ENCODE measurements at regions not wholly inside any gene's neighbourhood (a gene's known extent, or its start where the extent isn't known, plus 50 kb on each side); places are given as distances from the start of the nearest gene placed in this dataset.

DNA sequence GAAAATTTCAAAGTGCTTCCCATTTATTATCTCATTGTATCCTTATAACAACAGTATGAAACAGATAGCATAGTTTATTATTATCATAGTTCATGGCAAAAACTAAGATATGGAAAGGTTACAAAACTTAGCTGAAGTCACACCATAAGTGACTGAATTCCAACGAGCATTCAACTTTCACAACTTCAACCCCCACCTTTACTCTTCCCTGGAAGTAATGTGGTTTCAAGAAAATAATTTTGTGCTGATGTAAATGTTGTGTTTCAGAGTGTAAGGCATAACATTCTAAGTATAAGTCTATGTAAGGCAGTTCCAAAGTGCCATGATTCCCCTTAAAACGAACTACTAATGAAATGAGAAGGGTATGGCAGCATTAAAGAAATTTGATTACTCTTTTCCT lies 454.5 kb downstream of the BCAT1 start:
- H3K9me3 ChIP-seq (ENCODE audit: control insufficient read depth, low read depth, low read length) = no peaks in the 10 kb centered on the region
- no peaks in the 10 kb centered on the region for H3K27me3 ChIP-seq (ENCODE audit: control insufficient read depth, insufficient read depth, low read length)
- no peaks in the 10 kb centered on the region for H3K36me3 ChIP-seq (ENCODE audit: control insufficient read depth, insufficient read depth, low read length)
- no peaks in the 10 kb centered on the region for H3K4me1 ChIP-seq (ENCODE audit: control insufficient read depth, insufficient read depth, low read length)
- no peak overlapping the region for H3K27ac ChIP-seq (ENCODE audit: low read length)
- 80% methylated on average over 1 of the region's 2 CpGs for WGBS (ENCODE audit: insufficient coverage, low lambda C conversion rate)
- H3K4me3 ChIP-seq (ENCODE audit: low read length) = no peak overlapping the region
- no peak for DNase-seq

DNA sequence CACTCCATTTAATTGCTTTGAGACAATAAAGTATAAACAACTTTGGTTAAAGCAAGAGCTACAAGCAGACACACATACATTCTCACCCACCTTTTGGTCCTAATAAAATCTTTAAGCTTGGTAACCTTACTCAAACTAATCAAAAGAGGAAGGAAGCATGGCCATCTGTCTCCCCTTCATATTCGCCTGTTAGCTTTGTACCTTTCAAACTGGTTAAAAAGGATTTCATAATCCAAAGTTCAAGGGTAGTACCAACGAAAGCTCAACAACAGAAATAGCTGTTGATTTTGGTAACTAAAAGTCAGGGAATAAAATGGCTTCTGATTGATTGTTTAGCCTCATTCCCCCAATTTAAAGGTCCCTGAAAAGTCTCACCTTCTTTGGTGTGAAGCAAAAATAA lies 456.9 kb downstream of the BCAT1 start:
- Histone ChIP-seq H3K36me3 (ENCODE audit: control insufficient read depth, insufficient read depth, low read length) (no peaks in the 10 kb centered on the region), H3K27ac (ENCODE audit: low read length) (no peak overlapping the region), H3K4me3 (ENCODE audit: low read length) (no peak overlapping the region), H3K9me3 (ENCODE audit: control insufficient read depth, low read depth, low read length) (no peaks in the 10 kb centered on the region), H3K4me1 (ENCODE audit: control insufficient read depth, insufficient read depth, low read length) (no peaks in the 10 kb centered on the region), H3K27me3 (ENCODE audit: control insufficient read depth, insufficient read depth, low read length) (no peaks in the 10 kb centered on the region)
- no peak for DNase-seq
- WGBS (ENCODE audit: insufficient coverage, low lambda C conversion rate) = no CpG with 5 or more reads among the region's 2 CpGs

DNA sequence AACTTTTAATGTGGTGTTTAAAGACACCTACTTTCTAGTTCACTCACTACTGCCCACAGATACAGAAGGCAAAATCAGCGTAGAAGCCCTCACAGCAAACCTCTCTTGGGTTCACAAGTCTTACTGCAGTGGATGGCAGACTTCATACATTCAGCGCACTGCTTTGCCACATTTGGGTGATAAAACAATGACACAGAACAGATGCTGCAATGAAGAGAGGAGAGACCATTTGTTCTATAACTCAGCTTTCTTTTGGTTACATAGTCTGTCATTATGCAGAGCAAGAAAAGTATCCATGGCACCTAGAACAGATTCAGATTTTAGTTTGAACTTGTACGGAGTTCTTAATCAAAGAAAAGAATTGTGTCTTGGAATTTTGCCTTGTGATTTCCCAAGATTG lies 459.0 kb downstream of the BCAT1 start:
- WGBS (ENCODE audit: insufficient coverage, low lambda C conversion rate) = 91% methylated on average over 1 of the region's 3 CpGs
- Histone ChIP-seq H3K27ac (ENCODE audit: low read length) (no peak overlapping the region), H3K27me3 (ENCODE audit: control insufficient read depth, insufficient read depth, low read length) (no peaks in the 10 kb centered on the region), H3K36me3 (ENCODE audit: control insufficient read depth, insufficient read depth, low read length) (no peaks in the 10 kb centered on the region), H3K4me3 (ENCODE audit: low read length) (no peak overlapping the region), H3K4me1 (ENCODE audit: control insufficient read depth, insufficient read depth, low read length) (no peaks in the 10 kb centered on the region), H3K9me3 (ENCODE audit: control insufficient read depth, low read depth, low read length) (no peaks in the 10 kb centered on the region)
- no peak for DNase-seq

DNA sequence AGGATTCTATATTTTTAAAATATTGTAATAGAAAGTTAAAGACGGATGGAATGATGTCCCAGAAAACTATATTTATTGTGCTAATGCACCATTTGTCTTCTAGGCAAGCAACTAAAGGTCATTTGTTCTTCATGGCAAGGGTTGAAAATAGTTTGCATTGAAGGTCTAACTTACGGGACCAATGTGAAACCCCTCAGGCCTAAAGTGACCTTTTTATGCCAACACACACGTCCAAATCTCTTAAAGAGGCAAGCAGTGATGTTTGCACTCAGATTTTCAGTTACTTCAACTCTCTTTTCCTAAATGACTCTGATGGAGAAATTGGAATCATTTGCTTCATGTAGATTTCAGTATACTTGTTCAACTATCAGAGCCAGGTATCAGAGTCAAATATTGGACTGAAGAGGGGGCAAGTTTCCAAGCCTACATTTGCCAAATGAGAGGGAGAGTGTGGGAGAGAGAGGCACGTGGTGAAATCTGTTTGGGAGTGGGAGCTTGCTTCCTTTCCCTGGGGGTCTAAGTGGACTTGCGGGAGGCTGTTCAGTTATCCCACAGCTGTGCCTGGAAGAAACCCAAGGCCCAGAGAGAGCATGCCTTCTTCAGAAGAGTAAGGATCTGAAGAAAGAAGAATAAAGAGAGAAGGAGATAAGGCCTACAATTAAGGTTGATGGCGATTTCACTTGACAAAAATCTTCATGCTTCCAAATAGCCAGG lies 459.8 kb downstream of the BCAT1 start:
- 80% methylated on average over 3 of the region's 6 CpGs for WGBS (ENCODE audit: insufficient coverage, low lambda C conversion rate)
- H3K4me3 ChIP-seq (ENCODE audit: low read length) = no peak overlapping the region
- DNase-seq = no peak
- H3K9me3 ChIP-seq (ENCODE audit: control insufficient read depth, low read depth, low read length) = no peaks in the 10 kb centered on the region
- no peaks in the 10 kb centered on the region for H3K27me3 ChIP-seq (ENCODE audit: control insufficient read depth, insufficient read depth, low read length)
- H3K36me3 ChIP-seq (ENCODE audit: control insufficient read depth, insufficient read depth, low read length) = no peaks in the 10 kb centered on the region
- H3K4me1 ChIP-seq (ENCODE audit: control insufficient read depth, insufficient read depth, low read length) = no peaks in the 10 kb centered on the region
- H3K27ac ChIP-seq (ENCODE audit: low read length) = no peak overlapping the region

DNA sequence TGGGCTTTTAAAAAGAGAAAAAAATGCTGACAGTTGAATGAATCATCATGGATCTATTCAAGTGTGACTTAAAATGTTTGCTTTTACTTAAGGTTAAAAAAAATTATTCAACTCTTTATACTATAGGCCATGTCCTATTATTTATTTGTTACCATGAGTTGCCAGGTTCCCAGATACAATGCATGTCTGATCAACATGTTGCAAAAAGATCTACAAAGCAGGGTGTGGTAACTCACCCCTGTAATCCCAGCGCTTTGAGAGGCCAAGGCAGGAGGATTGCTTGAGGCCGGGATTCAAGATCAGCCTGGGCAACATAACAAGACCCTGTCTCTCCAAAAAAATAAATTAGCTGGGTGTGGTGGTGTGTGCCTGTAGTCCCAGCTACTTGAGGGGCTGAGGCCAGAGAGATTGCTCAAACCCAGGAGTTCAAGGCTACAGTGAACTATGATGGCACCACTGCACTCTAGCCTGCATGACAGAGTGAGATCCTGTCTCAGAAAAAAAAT lies 460.8 kb downstream of the BCAT1 start:
- no peaks in the 10 kb centered on the region for H3K27me3 ChIP-seq (ENCODE audit: control insufficient read depth, insufficient read depth, low read length)
- H3K9me3 ChIP-seq (ENCODE audit: control insufficient read depth, low read depth, low read length) = no peaks in the 10 kb centered on the region
- no peaks in the 10 kb centered on the region for H3K36me3 ChIP-seq (ENCODE audit: control insufficient read depth, insufficient read depth, low read length)
- no peak overlapping the region for H3K4me3 ChIP-seq (ENCODE audit: low read length)
- no CpG with 5 or more reads among the region's 2 CpGs for WGBS (ENCODE audit: insufficient coverage, low lambda C conversion rate)
- no peak for DNase-seq
- H3K27ac ChIP-seq (ENCODE audit: low read length) = no peak overlapping the region
- no peaks in the 10 kb centered on the region for H3K4me1 ChIP-seq (ENCODE audit: control insufficient read depth, insufficient read depth, low read length)

DNA sequence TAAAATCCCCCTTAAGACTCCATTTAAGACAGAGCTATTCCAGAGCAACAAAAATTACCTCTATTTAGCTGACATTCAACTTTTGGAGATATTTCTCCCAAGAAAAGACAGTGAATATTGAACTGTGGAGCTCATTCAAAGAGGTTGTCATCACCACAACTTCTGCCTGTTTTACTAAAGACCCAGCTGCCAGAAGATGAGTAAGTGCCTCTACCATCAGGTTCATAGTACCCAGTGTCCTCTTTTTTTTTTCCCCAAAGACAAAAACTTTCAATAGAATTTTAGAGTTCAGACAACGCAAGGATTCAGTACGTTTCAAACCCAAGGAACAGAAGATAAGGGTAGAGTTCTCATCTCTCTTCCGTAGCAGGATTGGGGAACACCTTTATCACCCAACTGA lies 461.3 kb downstream of the BCAT1 start:
- no CpG with 5 or more reads among the region's 3 CpGs for WGBS (ENCODE audit: insufficient coverage, low lambda C conversion rate)

DNA sequence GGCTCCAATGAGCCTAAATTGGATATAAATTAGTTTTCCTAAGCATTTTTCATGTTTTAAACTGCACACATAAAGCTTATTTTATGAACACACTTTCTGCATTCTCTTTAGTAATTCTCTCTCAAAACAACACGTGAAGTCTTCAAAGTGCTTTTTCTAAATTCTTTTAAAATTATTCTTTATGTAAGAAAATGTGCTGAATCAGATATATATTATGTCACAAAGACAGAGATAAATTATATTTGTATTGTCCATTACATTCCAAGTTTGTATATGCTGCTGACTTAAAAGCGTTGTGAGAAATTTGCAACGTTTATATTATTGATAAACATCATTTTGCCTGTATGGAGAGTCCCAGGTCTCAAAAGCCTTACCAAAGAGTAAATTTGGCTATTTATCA lies 465.2 kb downstream of the BCAT1 start:
- no peaks in the 10 kb centered on the region for H3K27me3 ChIP-seq (ENCODE audit: control insufficient read depth, insufficient read depth, low read length)
- WGBS (ENCODE audit: insufficient coverage, low lambda C conversion rate) = 69% methylated on average over 3 of the region's 3 CpGs
- no peak overlapping the region for H3K4me3 ChIP-seq (ENCODE audit: low read length)
- no peaks in the 10 kb centered on the region for H3K4me1 ChIP-seq (ENCODE audit: control insufficient read depth, insufficient read depth, low read length)
- no peak for DNase-seq
- H3K9me3 ChIP-seq (ENCODE audit: control insufficient read depth, low read depth, low read length) = no peaks in the 10 kb centered on the region
- no peaks in the 10 kb centered on the region for H3K36me3 ChIP-seq (ENCODE audit: control insufficient read depth, insufficient read depth, low read length)
- no peak overlapping the region for H3K27ac ChIP-seq (ENCODE audit: low read length)

More for the DNA sequence above, 461.3 kb downstream of the BCAT1 start:
- H3K4me1 ChIP-seq (ENCODE audit: control insufficient read depth, insufficient read depth, low read length) = no peaks in the 10 kb centered on the region
- H3K36me3 ChIP-seq (ENCODE audit: control insufficient read depth, insufficient read depth, low read length) = no peaks in the 10 kb centered on the region
- H3K27ac ChIP-seq (ENCODE audit: low read length) = no peak overlapping the region
- no peaks in the 10 kb centered on the region for H3K9me3 ChIP-seq (ENCODE audit: control insufficient read depth, low read depth, low read length)
- no peaks in the 10 kb centered on the region for H3K27me3 ChIP-seq (ENCODE audit: control insufficient read depth, insufficient read depth, low read length)
- no peak overlapping the region for H3K4me3 ChIP-seq (ENCODE audit: low read length)
- no peak for DNase-seq

DNA sequence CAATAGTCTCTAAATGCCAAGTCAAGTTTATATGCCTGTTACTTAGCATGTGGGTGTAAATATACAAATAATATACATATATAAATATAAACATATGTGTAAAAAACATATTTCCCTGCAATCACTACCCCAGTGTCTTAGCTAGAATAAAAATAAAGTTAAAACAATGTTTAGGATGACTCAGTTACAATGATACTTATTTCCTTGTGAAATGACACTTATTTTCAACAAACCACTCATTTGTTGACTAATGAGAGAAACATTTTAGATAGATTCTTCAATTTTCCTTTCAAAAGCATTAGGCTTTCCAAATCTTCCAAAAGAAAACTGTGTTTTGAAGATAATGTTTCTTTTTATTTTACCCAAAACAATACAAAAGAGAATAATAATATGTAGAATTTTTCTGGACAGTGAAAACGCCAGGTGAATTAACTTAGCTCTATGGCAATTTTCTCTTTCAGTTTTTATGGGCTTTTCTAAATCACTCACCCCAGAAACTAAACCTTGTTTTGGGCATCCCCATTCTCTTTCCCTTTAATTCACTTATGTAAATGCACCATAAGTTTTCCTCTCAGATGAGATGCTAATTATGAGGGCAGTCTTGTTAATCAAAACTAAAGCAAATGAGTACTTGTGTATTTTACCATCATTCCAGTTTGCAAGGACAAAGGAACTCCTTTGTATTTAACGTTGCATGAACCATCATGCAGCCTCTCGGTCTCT lies 465.9 kb downstream of the BCAT1 start:
- no peaks in the 10 kb centered on the region for H3K4me1 ChIP-seq (ENCODE audit: control insufficient read depth, insufficient read depth, low read length)
- no peaks in the 10 kb centered on the region for H3K27me3 ChIP-seq (ENCODE audit: control insufficient read depth, insufficient read depth, low read length)
- no peak overlapping the region for H3K4me3 ChIP-seq (ENCODE audit: low read length)
- H3K36me3 ChIP-seq (ENCODE audit: control insufficient read depth, insufficient read depth, low read length) = no peaks in the 10 kb centered on the region
- no peak overlapping the region for H3K27ac ChIP-seq (ENCODE audit: low read length)
- no peak for DNase-seq
- no CpG with 5 or more reads among the region's 3 CpGs for WGBS (ENCODE audit: insufficient coverage, low lambda C conversion rate)
- H3K9me3 ChIP-seq (ENCODE audit: control insufficient read depth, low read depth, low read length) = no peaks in the 10 kb centered on the region

DNA sequence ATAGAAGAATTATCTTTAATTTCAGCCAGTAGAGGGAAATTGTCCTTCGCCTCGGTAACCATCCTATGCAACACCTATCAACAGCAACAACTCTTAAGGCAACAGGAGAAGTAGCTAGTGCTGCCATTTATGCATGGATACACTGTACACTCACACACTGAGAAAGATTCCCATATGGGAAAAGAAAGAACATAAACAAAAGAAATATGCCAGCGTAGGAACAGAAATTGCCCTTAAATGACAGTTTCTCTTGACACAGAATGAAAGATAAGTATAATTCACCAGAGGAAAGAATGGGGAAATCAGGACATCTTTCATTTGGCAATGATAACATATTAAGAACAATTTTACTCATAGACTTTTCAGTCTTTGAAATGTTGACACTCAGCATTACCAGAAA lies 466.9 kb downstream of the BCAT1 start:
- Histone ChIP-seq H3K27me3 (ENCODE audit: control insufficient read depth, insufficient read depth, low read length) (no peaks in the 10 kb centered on the region), H3K27ac (ENCODE audit: low read length) (no peak overlapping the region), H3K4me1 (ENCODE audit: control insufficient read depth, insufficient read depth, low read length) (no peaks in the 10 kb centered on the region), H3K36me3 (ENCODE audit: control insufficient read depth, insufficient read depth, low read length) (no peaks in the 10 kb centered on the region), H3K4me3 (ENCODE audit: low read length) (no peak overlapping the region), H3K9me3 (ENCODE audit: control insufficient read depth, low read depth, low read length) (no peaks in the 10 kb centered on the region)
- no CpG with 5 or more reads among the region's 3 CpGs for WGBS (ENCODE audit: insufficient coverage, low lambda C conversion rate)
- no peak for DNase-seq

DNA sequence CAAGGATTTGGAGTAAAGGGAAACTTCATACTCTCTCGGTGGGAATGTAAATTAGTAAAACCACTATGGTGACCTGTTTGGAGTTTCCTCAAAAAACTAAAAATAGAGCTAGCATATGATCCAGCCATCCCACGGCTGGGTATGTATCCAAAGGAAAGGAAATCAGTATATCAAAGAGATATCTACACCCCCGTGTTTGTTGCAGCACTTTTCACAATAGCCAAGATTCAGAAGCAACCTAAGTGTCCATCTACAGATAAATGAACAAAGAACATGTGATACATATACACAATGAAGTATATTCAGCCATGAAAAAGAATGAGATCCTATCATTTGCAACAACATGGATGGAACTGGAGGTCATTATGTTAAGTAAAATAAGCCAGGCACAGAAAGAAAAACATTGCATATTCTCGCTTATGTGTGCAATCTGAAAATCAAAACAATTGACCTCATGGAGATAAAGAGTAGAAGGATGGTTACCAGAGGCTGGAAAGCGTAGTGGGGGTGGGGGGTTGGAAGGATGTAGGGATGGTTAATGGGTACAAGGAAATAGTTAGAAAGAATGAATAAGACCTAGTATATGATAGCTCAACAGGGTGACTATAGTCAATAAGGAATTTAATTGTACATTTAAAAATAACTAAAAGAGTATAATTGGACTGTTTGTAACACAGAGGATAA lies 468.0 kb downstream of the BCAT1 start:
- Histone ChIP-seq H3K27me3 (ENCODE audit: control insufficient read depth, insufficient read depth, low read length) (no peaks in the 10 kb centered on the region), H3K4me1 (ENCODE audit: control insufficient read depth, insufficient read depth, low read length) (no peaks in the 10 kb centered on the region), H3K4me3 (ENCODE audit: low read length) (no peak overlapping the region), H3K36me3 (ENCODE audit: control insufficient read depth, insufficient read depth, low read length) (no peaks in the 10 kb centered on the region), H3K27ac (ENCODE audit: low read length) (no peak overlapping the region), H3K9me3 (ENCODE audit: control insufficient read depth, low read depth, low read length) (no peaks in the 10 kb centered on the region)
- no peak for DNase-seq
- WGBS (ENCODE audit: insufficient coverage, low lambda C conversion rate) = 90% methylated on average over 2 of the region's 5 CpGs
